Mesothelial cell of epicardium (in vitro differentiated cells): ENCODE measurements at regions not wholly inside any gene's neighbourhood (a gene's known extent, or its start where the extent isn't known, plus 50 kb on each side); places are given as distances from the start of the nearest gene placed in this dataset.
"Not testable (repeated sequence)": the region's sequence is repeated elsewhere in the genome, so short reads cannot be mapped to it uniquely, and the experiment has no call there.

Experiments used
- DNase-seq, 2 experiments: peaks; one replicate each; pipeline ENCODE4 v3.0.0; 2021; ENCODE audit warnings: low spot score in 2 of 2; ENCODE audit not compliant: unreplicated experiment in 2 of 2
- H3K27ac Mint-ChIP-seq: 2 replicates; pipeline ENCODE4 v1.8.0; 2021; ENCODE audit warnings: mixed read lengths
- H3K27me3 Mint-ChIP-seq: 2 replicates; pipeline ENCODE4 v1.8.0; 2021; ENCODE audit warnings: low read depth, mixed read lengths
- H3K36me3 Mint-ChIP-seq: 2 replicates; pipeline ENCODE4 v1.8.0; 2021; ENCODE audit warnings: mixed read lengths
- H3K4me1 Mint-ChIP-seq: 2 replicates; pipeline ENCODE4 v1.8.0; 2021; ENCODE audit warnings: mixed read lengths
- H3K4me3 Mint-ChIP-seq: 2 replicates; pipeline ENCODE4 v1.8.0; 2021; ENCODE audit warnings: mild to moderate bottlenecking, moderate library complexity, mixed read lengths
- H3K9me3 Mint-ChIP-seq: 2 replicates; pipeline ENCODE4 v1.8.0; 2021; ENCODE audit warnings: mixed read lengths
- CTCF ChIP-seq: fragments of 200-600 bp; sonication (generic); IDR thresholded peaks from one replicate; pipeline ENCODE4 v1.5.0; 2021; ENCODE audit warnings: antibody characterized with exemption; ENCODE audit not compliant: unreplicated experiment

GRCh38 chr16:54879681-54880080 is 51.0 kb upstream of the IRX5 start:
- peaks cover 8% of the 10 kb centered on the region for H3K36me3 Mint-ChIP-seq
- DNase-seq: no peak
- H3K4me1 Mint-ChIP-seq: peaks cover 6% of the 10 kb centered on the region

GRCh38 chr16:54878301-54878700 is 52.4 kb upstream of the IRX5 start:
- H3K36me3 Mint-ChIP-seq: peaks cover 7% of the 10 kb centered on the region
- H3K4me1 Mint-ChIP-seq: peaks cover 6% of the 10 kb centered on the region
- no peak overlapping the region for H3K27ac Mint-ChIP-seq

More at GRCh38 chr16:54879681-54880080, 51.0 kb upstream of the IRX5 start:
- H3K27ac Mint-ChIP-seq: no peak overlapping the region
- no peak overlapping the region for H3K4me3 Mint-ChIP-seq
- TF ChIP-seq CTCF: no peak
- peaks cover 21% of the 10 kb centered on the region for H3K9me3 Mint-ChIP-seq
- H3K27me3 Mint-ChIP-seq: no peaks in the 10 kb centered on the region

GRCh38 chr16:54875443-54875842 is 55.2 kb upstream of the IRX5 start:
- Mint-ChIP-seq H3K4me1 (peaks cover 6% of the 10 kb centered on the region), H3K27ac (no peak overlapping the region), H3K36me3 (peaks cover 3% of the 10 kb centered on the region), H3K9me3 (peaks cover 2% of the 10 kb centered on the region), H3K27me3 (no peaks in the 10 kb centered on the region), H3K4me3 (no peak overlapping the region)
- no peak for TF ChIP-seq CTCF
- no peak for DNase-seq

More at GRCh38 chr16:54878301-54878700, 52.4 kb upstream of the IRX5 start:
- Mint-ChIP-seq H3K4me3 (no peak overlapping the region), H3K27me3 (no peaks in the 10 kb centered on the region), H3K9me3 (peaks cover 13% of the 10 kb centered on the region)
- no peak for TF ChIP-seq CTCF
- no peak for DNase-seq

- not testable (repeated sequence) for DNase-seq, H3K27me3 Mint-ChIP-seq, H3K9me3 Mint-ChIP-seq, H3K36me3 Mint-ChIP-seq, H3K27ac Mint-ChIP-seq, H3K4me1 Mint-ChIP-seq, H3K4me3 Mint-ChIP-seq
Measured at GRCh38 chr16:54873716-54874373, 56.8 kb upstream of the IRX5 start.

GRCh38 chr16:54873071-54873470 is 57.6 kb upstream of the IRX5 start:
- H3K9me3 Mint-ChIP-seq: peaks cover 3% of the 10 kb centered on the region
- H3K36me3 Mint-ChIP-seq: peaks cover 6% of the 10 kb centered on the region
- TF ChIP-seq CTCF: no peak
- H3K27ac Mint-ChIP-seq: no peak overlapping the region
- no peak for DNase-seq
- H3K4me1 Mint-ChIP-seq: peaks cover 6% of the 10 kb centered on the region
- H3K4me3 Mint-ChIP-seq: no peak overlapping the region
- no peaks in the 10 kb centered on the region for H3K27me3 Mint-ChIP-seq

GRCh38 chr16:54870151-54870550 is 60.5 kb upstream of the IRX5 start:
- DNase-seq: no peak
- Mint-ChIP-seq H3K9me3 (peaks cover 7% of the 10 kb centered on the region), H3K4me3 (no peak overlapping the region), H3K36me3 (peaks cover 6% of the 10 kb centered on the region), H3K4me1 (no peaks in the 10 kb centered on the region), H3K27me3 (no peaks in the 10 kb centered on the region), H3K27ac (no peak overlapping the region)
- no peak for TF ChIP-seq CTCF
